ES-I3 (cell line): ENCODE measurements at regions not wholly inside any gene's neighbourhood (a gene's known extent, or its start where the extent isn't known, plus 50 kb on each side); places are given as distances from the start of the nearest gene placed in this dataset.

Source experiments
- H3K36me3 ChIP-seq: 2 replicates; pipeline ENCODE4 v1.6.1; 2013; ENCODE audit warnings: mild to moderate bottlenecking, low read length, control low read depth, moderate library complexity; ENCODE audit not compliant: insufficient read depth
- H3K4me1 ChIP-seq: 2 replicates; pipeline ENCODE4 v1.6.1; 2013; ENCODE audit warnings: mild to moderate bottlenecking, control low read depth, low read length; ENCODE audit not compliant: insufficient read depth
- H3K9ac ChIP-seq: 2 replicates; pipeline ENCODE4 v1.6.1; 2013; ENCODE audit warnings: low read depth, mild to moderate bottlenecking, low read length, moderate library complexity
- H3K9me3 ChIP-seq: 2 replicates; pipeline ENCODE4 v1.6.1; 2013; ENCODE audit warnings: mild to moderate bottlenecking, low read length, moderate library complexity; ENCODE audit not compliant: control insufficient read depth, insufficient read depth

DNA sequence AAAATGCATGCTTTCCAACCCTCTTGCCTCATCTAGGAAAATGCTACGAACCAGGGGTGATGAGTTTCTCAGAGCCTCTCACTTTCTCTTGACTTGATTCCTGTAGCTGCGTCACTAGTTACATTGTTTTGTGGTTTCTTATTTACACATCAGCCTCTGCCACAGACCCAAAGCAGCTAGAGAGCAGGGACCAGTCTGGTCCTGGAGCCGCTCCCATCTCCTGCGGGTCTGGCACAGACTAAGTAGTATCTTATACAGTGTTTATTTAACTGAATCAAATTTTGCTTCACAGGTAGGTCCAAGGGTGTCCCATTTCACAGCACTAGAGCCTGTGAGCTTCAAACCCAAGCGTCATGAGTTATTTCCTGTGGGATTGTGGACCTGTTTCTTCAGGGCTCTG is 310.5 kb downstream of the MYCN start:
- Histone ChIP-seq H3K9me3 (no peaks in the 10 kb centered on the region; the same call in 1 of the 2 replicates), H3K4me1 (peaks cover 15% of the 10 kb centered on the region), H3K9ac (no peak overlapping the region), H3K36me3 (no peaks in the 10 kb centered on the region)

DNA sequence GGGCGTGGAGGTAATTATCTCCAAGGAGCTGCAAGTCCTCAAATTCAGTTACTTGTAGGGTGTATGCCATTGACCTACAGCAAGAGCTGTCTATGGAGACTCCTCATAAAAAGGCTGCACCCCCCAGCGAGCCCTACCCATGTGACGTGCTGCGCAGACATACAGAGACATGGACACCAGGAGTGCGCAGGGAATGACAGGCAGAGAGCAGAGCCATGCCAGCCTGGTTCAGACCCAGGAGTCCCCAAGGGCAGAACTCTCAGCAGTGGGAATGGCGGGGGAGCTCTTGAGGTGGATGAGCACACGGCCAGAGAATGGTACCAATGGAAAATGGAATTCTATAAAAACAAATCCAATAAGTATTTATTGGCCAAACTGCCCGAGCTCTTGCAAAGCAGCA is 310.1 kb downstream of the MYCN start:
- Histone ChIP-seq H3K36me3 (no peaks in the 10 kb centered on the region), H3K9me3 (no peaks in the 10 kb centered on the region; the same call in 1 of the 2 replicates), H3K4me1 (peaks cover 15% of the 10 kb centered on the region), H3K9ac (no peak overlapping the region)

DNA sequence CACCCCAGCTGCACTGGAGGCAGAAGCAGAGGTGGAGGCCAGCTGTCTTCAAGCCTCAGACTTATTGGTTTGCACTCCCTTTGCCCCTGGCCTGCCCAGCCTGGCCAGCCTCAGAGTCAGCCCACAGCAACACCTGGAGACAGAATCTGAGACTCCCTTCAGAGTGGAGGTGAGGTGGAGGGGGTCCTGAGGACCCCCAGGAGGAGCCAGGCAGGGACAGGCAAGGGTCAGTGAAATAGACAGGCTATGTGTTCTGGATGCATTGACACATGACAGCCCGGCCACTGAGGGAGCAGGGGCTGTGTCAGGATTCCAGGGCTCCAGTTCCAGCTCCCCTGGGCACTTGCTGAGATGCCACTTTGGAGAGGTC is 309.7 kb downstream of the MYCN start:
- no peaks in the 10 kb centered on the region for H3K36me3 ChIP-seq
- H3K4me1 ChIP-seq, result peaks cover 15% of the 10 kb centered on the region
- H3K9me3 ChIP-seq, result no peaks in the 10 kb centered on the region; the same call in 1 of the 2 replicates
- no peak overlapping the region for H3K9ac ChIP-seq

DNA sequence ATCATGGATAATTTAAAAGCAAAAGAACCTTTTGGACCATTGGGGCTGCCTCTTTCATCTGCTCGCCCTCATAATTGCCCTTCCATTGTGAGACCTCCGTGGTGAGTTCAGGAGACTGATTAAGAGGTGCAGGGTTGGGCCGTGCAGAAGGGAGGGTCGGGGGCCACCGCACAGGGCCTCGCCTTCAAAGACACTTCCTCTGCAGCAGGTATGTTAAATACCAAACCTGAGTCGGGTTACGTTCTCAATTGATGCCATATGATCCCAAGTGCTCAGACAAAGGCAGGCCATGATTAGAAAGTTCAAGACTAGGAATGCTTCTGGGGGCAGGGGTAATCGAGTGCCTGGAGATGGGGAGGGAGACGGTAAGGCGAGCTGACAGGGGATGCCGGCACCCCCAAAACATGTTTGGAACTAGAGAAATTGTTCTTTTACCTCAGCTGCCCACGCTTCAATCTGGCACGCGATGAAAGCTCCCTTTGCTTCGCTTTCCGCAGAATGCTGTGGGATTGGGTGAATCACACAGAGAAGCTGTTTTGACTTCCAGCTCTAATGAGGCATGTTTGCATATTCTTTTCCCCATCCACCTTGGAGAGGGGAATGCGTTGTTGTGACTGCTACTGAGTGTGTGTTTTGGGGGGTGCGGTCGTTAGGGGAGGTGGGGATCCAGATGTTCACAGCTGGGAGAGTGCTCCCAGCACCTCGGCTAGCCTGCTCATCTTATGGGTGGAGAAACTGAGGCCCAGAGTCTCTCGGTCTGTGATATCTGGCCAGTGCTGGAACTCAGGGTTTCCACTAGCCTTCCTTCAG is 309.1 kb downstream of the MYCN start:
- H3K36me3 ChIP-seq, result no peaks in the 10 kb centered on the region
- H3K4me1 ChIP-seq, result peaks cover 15% of the 10 kb centered on the region
- H3K9ac ChIP-seq, result no peak overlapping the region
- no peaks in the 10 kb centered on the region; the same call in 1 of the 2 replicates for H3K9me3 ChIP-seq

DNA sequence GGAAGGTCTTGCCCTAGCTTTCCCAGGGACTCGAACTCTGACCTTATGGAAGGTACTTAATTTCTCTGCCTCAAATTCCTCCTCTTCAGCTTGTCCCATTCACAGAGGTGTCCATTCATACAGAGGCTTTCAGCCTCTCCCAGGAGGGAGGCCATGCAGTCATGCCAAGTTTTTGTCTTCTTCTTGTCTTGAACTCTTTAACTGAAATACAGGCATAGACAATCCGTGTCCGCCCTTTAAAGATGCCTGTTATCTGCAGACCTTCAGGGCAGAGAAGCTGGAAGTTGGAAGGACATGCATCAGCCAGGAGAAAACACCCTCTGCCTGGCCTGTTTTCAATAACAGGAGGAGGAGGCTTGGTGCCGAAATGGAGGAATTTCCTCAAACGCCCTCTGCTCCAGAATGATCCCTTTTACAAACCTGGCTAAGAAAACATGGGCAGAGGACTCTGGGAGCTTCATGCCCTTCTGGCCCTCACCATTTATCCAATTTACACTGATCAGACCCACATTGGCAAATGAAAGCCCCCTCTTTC is 308.3 kb downstream of the MYCN start:
- Histone ChIP-seq H3K4me1 (peaks cover 15% of the 10 kb centered on the region), H3K36me3 (no peaks in the 10 kb centered on the region), H3K9ac (no peak overlapping the region), H3K9me3 (no peaks in the 10 kb centered on the region)

DNA sequence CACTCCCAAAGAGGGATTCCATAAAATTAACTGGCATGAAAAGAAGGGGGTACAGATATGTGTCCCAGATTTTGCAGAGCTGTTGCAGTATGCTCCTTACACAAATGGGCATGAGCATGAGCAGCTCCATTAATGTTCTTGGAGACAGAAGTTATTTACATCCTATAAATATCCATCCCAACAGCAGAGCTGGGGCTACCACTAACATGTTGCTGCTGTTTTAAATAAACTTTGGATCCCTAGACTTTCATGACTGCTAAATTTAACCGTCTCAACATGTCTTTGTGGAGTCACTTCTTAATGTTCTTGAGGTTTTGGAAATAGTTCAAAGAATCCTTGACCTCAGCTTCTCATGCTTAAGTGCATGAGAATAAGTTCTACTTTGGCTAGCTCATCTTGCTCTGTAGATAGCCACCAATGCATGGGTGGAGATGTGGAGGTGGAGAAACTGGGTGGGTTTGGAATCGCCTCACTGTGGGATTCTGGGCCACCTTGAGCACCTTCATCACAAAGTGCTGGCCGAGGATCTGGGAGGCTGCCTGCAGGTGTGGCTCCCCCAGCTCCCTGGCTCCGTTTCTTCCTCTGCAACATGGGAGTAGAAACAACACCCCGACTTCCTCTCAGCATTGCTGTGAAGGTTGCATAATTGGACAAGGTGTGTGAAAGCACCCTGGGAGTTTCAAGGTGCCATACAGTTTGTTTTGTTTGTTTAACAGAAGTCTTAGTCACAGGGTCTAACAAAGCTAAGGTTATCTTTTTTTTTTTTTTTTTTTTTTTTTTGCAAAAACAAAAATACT is 307.2 kb downstream of the MYCN start:
- no peaks in the 10 kb centered on the region for H3K36me3 ChIP-seq
- peaks cover 15% of the 10 kb centered on the region for H3K4me1 ChIP-seq
- H3K9ac ChIP-seq, result no peak overlapping the region
- H3K9me3 ChIP-seq, result no peaks in the 10 kb centered on the region

DNA sequence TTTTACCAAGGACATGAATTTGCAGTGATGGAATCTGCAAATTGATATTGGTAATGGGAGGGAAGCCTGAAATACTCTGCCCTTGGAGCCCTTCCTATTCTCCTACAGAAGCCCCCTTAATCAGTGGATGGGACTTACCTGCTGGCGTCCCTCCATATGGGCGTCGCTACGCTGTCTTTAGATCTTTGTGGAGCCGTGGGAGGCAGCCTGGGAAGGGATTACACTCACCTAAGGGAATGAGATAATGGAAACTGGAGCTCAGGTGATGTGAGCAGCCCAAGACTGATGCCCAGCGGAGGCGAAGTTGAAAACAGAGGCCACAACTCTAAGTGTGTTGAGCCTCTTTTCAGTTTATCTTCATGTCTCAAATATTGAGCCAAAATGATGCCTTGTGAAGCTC is 306.6 kb downstream of the MYCN start:
- Histone ChIP-seq H3K36me3 (no peaks in the 10 kb centered on the region), H3K4me1 (peaks cover 15% of the 10 kb centered on the region), H3K9ac (no peak overlapping the region), H3K9me3 (no peaks in the 10 kb centered on the region)

DNA sequence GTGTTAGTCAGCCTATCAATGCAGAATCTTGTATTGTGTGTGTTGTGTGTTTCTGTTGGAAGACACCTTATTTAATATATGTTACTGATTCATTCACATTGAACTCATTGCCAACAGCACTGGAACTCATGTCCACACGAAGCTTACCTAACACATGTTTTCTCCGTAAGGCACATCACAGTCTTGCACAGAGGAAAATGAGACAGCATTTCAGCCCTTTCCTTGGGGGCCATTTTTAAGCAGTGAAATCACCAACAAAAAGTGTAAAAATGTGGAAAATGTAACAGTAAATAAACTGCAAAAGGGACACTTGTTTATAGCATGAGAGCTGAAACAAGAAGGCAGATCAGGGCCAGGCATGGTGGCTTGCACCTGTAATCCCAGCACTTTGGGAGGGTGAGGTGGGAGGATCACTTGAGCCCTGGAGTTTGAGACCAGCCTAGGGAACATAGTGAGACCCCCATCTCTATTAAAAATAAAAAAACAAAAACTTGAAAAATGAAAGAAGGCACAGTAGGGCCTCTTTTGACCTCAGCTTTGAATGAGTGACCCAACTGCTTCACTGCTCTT is 306.0 kb downstream of the MYCN start:
- Histone ChIP-seq H3K36me3 (no peaks in the 10 kb centered on the region), H3K9ac (no peak overlapping the region), H3K9me3 (no peaks in the 10 kb centered on the region), H3K4me1 (peaks cover 15% of the 10 kb centered on the region)

DNA sequence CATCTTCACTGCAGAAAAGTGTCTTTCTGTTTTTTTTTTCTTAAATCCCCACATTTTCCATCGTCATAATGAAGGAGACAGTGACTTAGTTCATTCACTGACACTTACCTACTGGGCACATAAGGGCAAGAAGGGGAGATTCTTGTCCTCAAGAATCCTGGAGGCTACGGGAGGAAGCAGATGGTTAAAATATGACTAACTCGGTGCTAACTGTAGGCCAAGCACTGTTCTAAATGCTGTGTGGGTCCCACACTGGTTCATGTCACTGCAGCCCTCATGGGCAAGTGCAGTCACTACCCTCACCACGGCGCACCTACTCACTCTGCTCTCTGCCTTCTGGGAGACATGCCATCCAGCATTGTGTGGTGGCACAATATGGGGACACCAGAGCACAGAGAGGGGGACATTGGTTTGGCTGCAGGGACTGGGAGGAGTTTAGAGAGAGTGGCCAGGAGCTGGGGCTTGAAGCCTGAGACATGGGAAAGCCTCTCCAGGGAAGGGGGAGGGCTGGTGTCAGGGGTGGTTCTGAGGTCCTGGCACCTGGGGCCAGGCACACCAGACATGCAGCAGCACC is 305.2 kb downstream of the MYCN start:
- Histone ChIP-seq H3K36me3 (no peaks in the 10 kb centered on the region; the same call in 1 of the 2 replicates), H3K9me3 (no peaks in the 10 kb centered on the region), H3K9ac (no peak overlapping the region), H3K4me1 (peaks cover 15% of the 10 kb centered on the region)

DNA sequence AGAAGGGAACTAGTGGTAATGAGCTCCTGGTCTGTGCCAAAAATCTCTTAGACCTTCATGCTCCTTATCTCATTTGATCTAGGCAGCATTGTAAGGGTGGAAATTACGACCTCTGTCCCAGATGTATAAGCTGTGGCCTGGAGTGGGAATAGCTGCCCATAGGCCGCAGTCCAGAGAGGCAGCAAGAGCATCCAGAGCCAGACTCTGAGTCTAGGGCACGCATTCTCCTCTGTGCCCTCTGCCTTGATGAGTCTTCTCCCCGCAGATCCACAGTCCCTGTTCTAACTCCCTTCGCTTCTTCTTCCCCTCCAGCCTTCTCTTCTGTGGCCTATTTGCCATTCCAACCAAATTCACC is 304.6 kb downstream of the MYCN start:
- no peak overlapping the region for H3K9ac ChIP-seq
- no peaks in the 10 kb centered on the region for H3K9me3 ChIP-seq
- no peaks in the 10 kb centered on the region; the same call in 1 of the 2 replicates for H3K36me3 ChIP-seq
- peaks cover 13% of the 10 kb centered on the region for H3K4me1 ChIP-seq

DNA sequence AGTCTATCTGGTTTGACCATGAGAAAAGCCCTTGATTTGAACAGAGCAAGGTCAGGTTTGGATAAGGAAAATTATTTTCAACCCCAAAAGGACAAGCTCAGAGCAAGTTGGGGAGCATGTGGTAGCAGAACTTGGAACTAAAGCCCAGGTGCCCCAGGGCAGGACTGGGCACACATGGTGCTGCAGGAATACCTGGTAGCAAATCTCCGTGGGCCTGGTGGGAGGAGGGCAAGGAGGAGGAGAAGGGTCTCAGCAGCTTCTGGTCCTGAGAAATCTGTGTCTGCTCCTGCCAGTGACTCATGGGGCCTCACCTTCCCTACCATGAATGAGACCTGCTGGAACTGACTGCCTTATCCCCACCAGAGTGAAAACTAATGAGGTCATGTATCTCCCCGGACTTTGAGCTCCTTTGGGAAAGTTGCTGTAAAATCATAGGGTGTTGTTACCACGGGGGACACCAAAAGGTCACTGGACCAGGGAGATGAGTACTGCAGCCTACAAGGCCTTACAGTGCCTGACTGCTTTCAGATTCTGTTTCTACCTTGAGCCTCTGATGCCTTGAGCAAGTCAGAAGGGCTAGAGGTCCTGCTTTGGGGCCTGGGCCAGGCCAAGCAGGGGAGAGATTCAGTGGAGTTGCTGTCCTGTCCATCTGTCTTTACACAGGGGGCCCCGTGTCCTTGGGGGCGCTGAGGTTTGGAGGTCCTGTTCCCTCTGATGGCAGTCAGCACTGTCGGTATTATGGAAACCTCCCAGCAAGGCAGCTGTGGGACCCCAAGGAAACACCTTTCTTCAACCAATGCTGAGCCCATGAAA is 304.0 kb downstream of the MYCN start:
- Histone ChIP-seq H3K4me1 (peaks cover 7% of the 10 kb centered on the region), H3K36me3 (no peaks in the 10 kb centered on the region; the same call in 1 of the 2 replicates), H3K9ac (no peak overlapping the region), H3K9me3 (no peaks in the 10 kb centered on the region)

DNA sequence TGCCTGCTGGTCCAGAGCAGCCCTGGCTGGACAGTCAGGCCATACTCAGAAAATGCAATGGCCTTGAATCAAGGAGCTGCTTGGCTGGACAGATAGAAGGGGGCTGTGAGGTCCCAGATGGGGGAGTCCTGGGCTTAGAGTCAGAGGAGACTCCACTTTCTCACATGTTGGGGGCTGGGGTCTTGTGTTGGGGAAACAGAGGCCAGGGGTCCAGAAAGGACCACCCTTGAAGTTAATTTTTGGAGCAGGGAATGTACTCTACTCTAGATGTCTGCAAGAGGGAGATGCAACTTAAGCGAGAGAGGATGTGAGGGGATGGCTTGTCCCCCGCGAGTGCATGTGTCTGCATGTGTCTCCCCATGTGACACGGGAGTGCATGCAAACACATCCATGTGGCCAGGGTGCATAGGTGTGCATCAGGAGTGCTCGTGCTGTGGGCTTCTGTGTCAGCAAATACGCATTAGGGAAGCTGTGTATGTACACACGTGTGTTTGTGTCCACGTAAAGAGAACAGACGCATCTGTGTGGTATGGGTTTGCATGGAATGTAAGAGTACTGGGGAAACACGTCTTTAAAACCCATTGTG is 303.2 kb downstream of the MYCN start:
- Histone ChIP-seq H3K9ac (no peak overlapping the region), H3K9me3 (no peaks in the 10 kb centered on the region), H3K4me1 (0 out of 2 replicates have a peak, but pooled peaks cover under 1% of the 10 kb centered on the region), H3K36me3 (no peaks in the 10 kb centered on the region; the same call in 1 of the 2 replicates)

DNA sequence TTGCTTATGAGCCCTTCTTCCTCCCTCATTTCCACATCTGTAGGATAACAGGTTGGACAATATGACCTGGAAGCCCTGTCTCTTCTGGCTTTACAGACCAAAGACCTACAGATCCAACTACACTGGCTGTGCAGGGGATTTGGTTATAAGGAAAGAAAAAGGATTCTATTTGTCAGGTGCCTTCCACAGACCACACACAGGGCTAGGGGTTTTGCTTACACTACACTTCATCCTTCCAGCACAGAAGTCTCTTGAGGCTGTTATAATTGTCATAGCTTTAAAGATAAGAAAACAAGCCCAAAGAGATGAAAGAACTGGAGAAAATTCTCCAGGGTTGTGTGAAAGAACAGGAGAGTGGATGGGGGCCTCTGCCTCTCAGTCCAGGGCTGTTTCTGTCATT is 302.6 kb downstream of the MYCN start:
- Histone ChIP-seq H3K36me3 (no peaks in the 10 kb centered on the region; the same call in 1 of the 2 replicates), H3K4me1 (no peaks in the 10 kb centered on the region), H3K9ac (no peak overlapping the region), H3K9me3 (no peaks in the 10 kb centered on the region)
